HepG2 (cell line): ENCODE measurements at regions not wholly inside any gene's neighbourhood (a gene's known extent, or its start where the extent isn't known, plus 50 kb on each side); places are given as distances from the start of the nearest gene placed in this dataset.

Experiments
- HDAC6 ChIP-seq: fragments of 200-600 bp; sonication (generic); IDR thresholded peaks from 2 replicates; pipeline ENCODE4 v1.7.0; 2017; ENCODE audit warnings: mild to moderate bottlenecking, antibody characterized with exemption, low read length, low read depth
- HNRNPLL ChIP-seq: fragments of 200-400 bp; formaldehyde crosslinking; IDR thresholded peaks from 2 replicates; pipeline ENCODE4 v1.6.1; 2017; ENCODE audit warnings: mild to moderate bottlenecking, low read depth, low read length; ENCODE audit not compliant: poor library complexity, severe bottlenecking
- RBM39 ChIP-seq: fragments of 200-400 bp; formaldehyde crosslinking; IDR thresholded peaks from one replicate; pipeline ENCODE4 v1.6.1; 2018; ENCODE audit warnings: antibody characterized with exemption, mild to moderate bottlenecking, low read depth, low read length; ENCODE audit not compliant: poor library complexity, severe bottlenecking
- TBL1XR1 ChIP-seq: fragments of 150-350 bp; IDR thresholded peaks from 2 replicates; pipeline ENCODE4 v1.6.1; 2014; ENCODE audit warnings: borderline replicate concordance, low read length; ENCODE audit not compliant: partially characterized antibody
- ZNF12 ChIP-seq: sonication (generic); formaldehyde crosslinking; IDR thresholded peaks from 2 replicates; pipeline ENCODE4 v1.5.0; 2020; ENCODE audit warnings: missing genetic modification reagents
- ZNF274 ChIP-seq: sonication (generic); formaldehyde crosslinking; IDR thresholded peaks from 2 replicates; pipeline ENCODE4 v1.5.1; 2020; ENCODE audit warnings: mild to moderate bottlenecking, missing genetic modification reagents
- ZNF367 ChIP-seq: sonication (generic); formaldehyde crosslinking; IDR thresholded peaks from 2 replicates; pipeline ENCODE4 v1.4.0; 2020; ENCODE audit warnings: missing genetic modification reagents, borderline replicate concordance
- TF ChIP-seq, protein P1 (sequence below): sonication (generic); formaldehyde crosslinking; IDR thresholded peaks from 2 replicates; pipeline ENCODE4 v1.5.0; 2020; ENCODE audit warnings: mild to moderate bottlenecking, missing genetic modification reagents, moderate library complexity

DNA sequence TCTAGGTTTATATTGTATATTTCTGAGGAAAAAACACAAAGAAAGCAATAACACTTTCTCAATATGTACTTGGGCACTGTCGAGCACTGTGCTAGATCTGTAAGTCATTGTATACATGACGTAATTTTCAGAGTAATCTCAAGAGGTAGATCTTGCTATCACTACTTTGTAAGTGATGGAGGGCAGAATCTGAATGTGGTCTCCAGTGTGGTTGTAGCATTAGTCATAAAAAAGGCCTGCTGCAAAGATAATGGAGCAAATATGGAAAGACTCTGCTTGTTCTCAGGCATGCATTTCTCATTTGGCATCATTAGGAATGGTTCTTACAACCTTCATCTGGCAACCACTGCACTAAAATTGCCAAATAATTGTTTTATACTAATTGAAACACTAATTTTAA lies 419.8 kb upstream of the CCDC179 start:
- TF ChIP-seq TBL1XR1 (no peak), ZNF367 (CRISPR knock-in tag) (no peak), HNRNPLL (no peak), ZNF274 (CRISPR knock-in tag) (no peak), HDAC6 (no peak), ZNF12 (CRISPR knock-in tag) (no peak), RBM39 (no peak)
- TF ChIP-seq, protein P1, sequence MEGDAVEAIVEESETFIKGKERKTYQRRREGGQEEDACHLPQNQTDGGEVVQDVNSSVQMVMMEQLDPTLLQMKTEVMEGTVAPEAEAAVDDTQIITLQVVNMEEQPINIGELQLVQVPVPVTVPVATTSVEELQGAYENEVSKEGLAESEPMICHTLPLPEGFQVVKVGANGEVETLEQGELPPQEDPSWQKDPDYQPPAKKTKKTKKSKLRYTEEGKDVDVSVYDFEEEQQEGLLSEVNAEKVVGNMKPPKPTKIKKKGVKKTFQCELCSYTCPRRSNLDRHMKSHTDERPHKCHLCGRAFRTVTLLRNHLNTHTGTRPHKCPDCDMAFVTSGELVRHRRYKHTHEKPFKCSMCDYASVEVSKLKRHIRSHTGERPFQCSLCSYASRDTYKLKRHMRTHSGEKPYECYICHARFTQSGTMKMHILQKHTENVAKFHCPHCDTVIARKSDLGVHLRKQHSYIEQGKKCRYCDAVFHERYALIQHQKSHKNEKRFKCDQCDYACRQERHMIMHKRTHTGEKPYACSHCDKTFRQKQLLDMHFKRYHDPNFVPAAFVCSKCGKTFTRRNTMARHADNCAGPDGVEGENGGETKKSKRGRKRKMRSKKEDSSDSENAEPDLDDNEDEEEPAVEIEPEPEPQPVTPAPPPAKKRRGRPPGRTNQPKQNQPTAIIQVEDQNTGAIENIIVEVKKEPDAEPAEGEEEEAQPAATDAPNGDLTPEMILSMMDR: no peak
